ENCODE measurements at regions not wholly inside any gene's neighbourhood (a gene's known extent, or its start where the extent isn't known, plus 50 kb on each side); places are given as distances from the start of the nearest gene placed in this dataset.

DNA sequence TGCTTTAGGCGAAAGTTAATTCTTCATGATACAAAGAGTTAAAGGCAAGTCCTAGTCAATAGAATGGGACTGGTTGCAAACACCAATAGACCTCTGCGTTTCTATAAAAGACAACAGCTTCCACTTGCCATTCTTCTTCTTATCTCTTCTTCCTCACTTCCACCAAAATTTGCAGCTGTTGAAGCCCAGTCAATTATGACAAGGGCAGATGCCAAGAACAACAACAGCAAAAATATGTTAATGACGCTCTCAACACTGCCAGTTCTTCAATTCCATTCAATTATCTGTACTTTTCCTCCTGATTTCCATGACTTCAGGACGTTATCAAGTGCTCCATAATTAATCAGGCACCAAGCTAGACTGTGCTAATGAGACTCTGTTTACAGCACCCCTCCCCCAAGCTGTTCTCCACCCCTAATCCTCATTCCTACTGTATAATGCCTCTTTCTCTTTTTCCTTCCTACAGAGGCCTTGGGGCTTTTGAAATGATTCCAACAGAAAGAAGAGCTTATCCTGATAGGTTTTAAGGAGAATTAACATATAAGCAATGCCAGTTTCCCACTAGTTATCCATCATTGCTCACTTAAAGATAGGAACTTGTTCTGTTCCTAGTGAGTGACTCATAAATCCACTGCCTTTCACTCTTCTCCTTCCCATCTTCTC is 1160.5 kb downstream of the IGSF11 start:
- Histone ChIP-seq H3K36me3 (ENCODE audit: control insufficient read depth in 2 of 3, insufficient read depth in 3 of 3, low read length in 3 of 3) (no peaks in the 10 kb centered on the region), H3K9me3 (ENCODE audit: control insufficient read depth in 2 of 3, low read length in 3 of 3) (no peaks in the 10 kb centered on the region), H3K4me1 (ENCODE audit: control insufficient read depth in 2 of 2, insufficient read depth in 2 of 2, low read length in 2 of 2) (no peaks in the 10 kb centered on the region), H3K27me3 (ENCODE audit: control insufficient read depth in 2 of 2, insufficient read depth in 2 of 2, low read length in 2 of 2) (no peaks in the 10 kb centered on the region), H3K4me3 (ENCODE audit: low read length) (no peak overlapping the region), H3K27ac (ENCODE audit: low read depth, low read length) (no peak overlapping the region)
- no peaks in the 10 kb centered on the region for H3K27me3 Mint-ChIP-seq
- CTCF ChIA-PET: no interaction called here
- no peak for ATAC-seq
- no peak for DNase-seq
- H3K4me3 Mint-ChIP-seq: no peak overlapping the region
- intact Hi-C loops (cut with micrococcal nuclease): no loop called here
- no peaks in the 10 kb centered on the region for H3K4me1 Mint-ChIP-seq
- POLR2A ChIA-PET: no interaction called here
- H3K27ac Mint-ChIP-seq: no peak overlapping the region
- no peaks in the 10 kb centered on the region for H3K36me3 Mint-ChIP-seq
- H3K9me3 Mint-ChIP-seq: peaks cover 0 to 12% (median 6%) of the 10 kb centered on the region in 11 donors

- Mint-ChIP-seq H3K4me3 (no peak overlapping the region), H3K27ac (no peak overlapping the region), H3K27me3 (no peaks in the 10 kb centered on the region), H3K9me3 (peaks cover 0 to 10% (median 6%) of the 10 kb centered on the region in 11 donors), H3K4me1 (no peaks in the 10 kb centered on the region), H3K36me3 (no peaks in the 10 kb centered on the region)
- ATAC-seq (no peak), DNase-seq (no peak)
- H3K4me1 ChIP-seq (ENCODE audit: control insufficient read depth in 2 of 2, insufficient read depth in 2 of 2, low read length in 2 of 2): no peaks in the 10 kb centered on the region
- no peak overlapping the region for H3K4me3 ChIP-seq (ENCODE audit: low read length)
- intact Hi-C loops (cut with micrococcal nuclease): no loop called here
- no peak overlapping the region for H3K27ac ChIP-seq (ENCODE audit: low read depth, low read length)
- H3K9me3 ChIP-seq (ENCODE audit: control insufficient read depth in 2 of 3, low read length in 3 of 3): no peaks in the 10 kb centered on the region
- no peaks in the 10 kb centered on the region for H3K27me3 ChIP-seq (ENCODE audit: control insufficient read depth in 2 of 2, insufficient read depth in 2 of 2, low read length in 2 of 2)
- H3K36me3 ChIP-seq (ENCODE audit: control insufficient read depth in 2 of 3, insufficient read depth in 3 of 3, low read length in 3 of 3): no peaks in the 10 kb centered on the region
- CTCF ChIA-PET: no interaction called here
- POLR2A ChIA-PET: no interaction called here
Measured at GRCh38 chr3:117874904-117875874, 1159.5 kb downstream of the IGSF11 start.

GRCh38 chr3:117875887-117876286 is 1158.8 kb downstream of the IGSF11 start:
- Histone ChIP-seq H3K27me3 (ENCODE audit: control insufficient read depth in 2 of 2, insufficient read depth in 2 of 2, low read length in 2 of 2) (no peaks in the 10 kb centered on the region), H3K4me1 (ENCODE audit: control insufficient read depth in 2 of 2, insufficient read depth in 2 of 2, low read length in 2 of 2) (no peaks in the 10 kb centered on the region), H3K4me3 (ENCODE audit: low read length) (no peak overlapping the region), H3K27ac (ENCODE audit: low read depth, low read length) (no peak overlapping the region), H3K9me3 (ENCODE audit: control insufficient read depth in 2 of 3, low read length in 3 of 3) (no peaks in the 10 kb centered on the region), H3K36me3 (ENCODE audit: control insufficient read depth in 2 of 3, insufficient read depth in 3 of 3, low read length in 3 of 3) (no peaks in the 10 kb centered on the region)
- Mint-ChIP-seq H3K4me3 (no peak overlapping the region), H3K27ac (no peak overlapping the region), H3K9me3 (peaks cover 0 to 16% (median 6%) of the 10 kb centered on the region in 11 donors), H3K36me3 (no peaks in the 10 kb centered on the region), H3K4me1 (no peaks in the 10 kb centered on the region), H3K27me3 (no peaks in the 10 kb centered on the region)
- intact Hi-C loops (cut with micrococcal nuclease): no loop called here
- DNase-seq: no peak
- no peak for ATAC-seq
- ChIA-PET POLR2A (no interaction called here), CTCF (no interaction called here)

GRCh38 chr3:117880638-117881037 is 1154.0 kb downstream of the IGSF11 start:
- Histone ChIP-seq H3K4me1 (ENCODE audit: control insufficient read depth in 2 of 2, insufficient read depth in 2 of 2, low read length in 2 of 2) (no peaks in the 10 kb centered on the region), H3K4me3 (ENCODE audit: low read length) (no peak overlapping the region), H3K36me3 (ENCODE audit: control insufficient read depth in 2 of 3, insufficient read depth in 3 of 3, low read length in 3 of 3) (no peaks in the 10 kb centered on the region), H3K27ac (ENCODE audit: low read depth, low read length) (no peak overlapping the region), H3K9me3 (ENCODE audit: control insufficient read depth in 2 of 3, low read length in 3 of 3) (no peaks in the 10 kb centered on the region), H3K27me3 (ENCODE audit: control insufficient read depth in 2 of 2, insufficient read depth in 2 of 2, low read length in 2 of 2) (no peaks in the 10 kb centered on the region)
- Mint-ChIP-seq H3K27ac (no peak overlapping the region), H3K9me3 (peaks cover 0 to 18% (median 6%) of the 10 kb centered on the region in 11 donors), H3K36me3 (peaks cover 0 to 4% (median 0%) of the 10 kb centered on the region in 5 donors), H3K4me3 (no peak overlapping the region), H3K27me3 (peaks cover 0 to 4% (median 0%) of the 10 kb centered on the region in 5 donors), H3K4me1 (no peaks in the 10 kb centered on the region)
- ChIA-PET CTCF (no interaction called here), POLR2A (no interaction called here)
- ATAC-seq: no peak
- DNase-seq: no peak
- intact Hi-C loops (cut with micrococcal nuclease): no loop called here

DNA sequence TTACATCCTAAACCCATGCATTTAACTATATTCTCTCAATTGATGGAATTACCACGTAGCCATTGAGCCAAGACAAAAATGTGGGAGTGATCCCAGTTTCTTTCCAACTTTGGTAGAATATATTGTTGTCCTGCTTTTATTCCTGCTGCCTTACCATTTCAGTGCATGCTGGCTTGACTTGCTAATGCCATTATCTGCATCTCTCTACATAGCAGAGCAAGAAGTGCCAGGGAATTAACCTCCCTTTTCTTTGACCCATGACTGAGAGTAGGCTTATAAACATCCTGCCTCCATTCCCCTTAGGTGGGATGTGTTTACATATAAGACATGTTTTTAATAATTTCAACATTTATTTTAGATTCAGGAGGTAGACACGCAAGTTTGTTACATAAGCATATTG is 1153.4 kb downstream of the IGSF11 start:
- Histone ChIP-seq H3K27me3 (ENCODE audit: control insufficient read depth in 2 of 2, insufficient read depth in 2 of 2, low read length in 2 of 2) (no peaks in the 10 kb centered on the region), H3K36me3 (ENCODE audit: control insufficient read depth in 2 of 3, insufficient read depth in 3 of 3, low read length in 3 of 3) (no peaks in the 10 kb centered on the region), H3K4me3 (ENCODE audit: low read length) (no peak overlapping the region), H3K9me3 (ENCODE audit: control insufficient read depth in 2 of 3, low read length in 3 of 3) (no peaks in the 10 kb centered on the region), H3K27ac (ENCODE audit: low read depth, low read length) (no peak overlapping the region), H3K4me1 (ENCODE audit: control insufficient read depth in 2 of 2, insufficient read depth in 2 of 2, low read length in 2 of 2) (no peaks in the 10 kb centered on the region)
- intact Hi-C loops (cut with micrococcal nuclease): no loop called here
- CTCF ChIA-PET: no interaction called here
- Mint-ChIP-seq H3K4me1 (no peaks in the 10 kb centered on the region), H3K9me3 (peaks cover 0 to 18% (median 6%) of the 10 kb centered on the region in 11 donors), H3K27me3 (peaks cover 0 to 4% (median 0%) of the 10 kb centered on the region in 5 donors), H3K27ac (no peak overlapping the region), H3K4me3 (no peak overlapping the region), H3K36me3 (peaks cover 0 to 4% (median 0%) of the 10 kb centered on the region in 5 donors)
- DNase-seq: no peak
- POLR2A ChIA-PET: no interaction called here
- ATAC-seq: no peak

DNA sequence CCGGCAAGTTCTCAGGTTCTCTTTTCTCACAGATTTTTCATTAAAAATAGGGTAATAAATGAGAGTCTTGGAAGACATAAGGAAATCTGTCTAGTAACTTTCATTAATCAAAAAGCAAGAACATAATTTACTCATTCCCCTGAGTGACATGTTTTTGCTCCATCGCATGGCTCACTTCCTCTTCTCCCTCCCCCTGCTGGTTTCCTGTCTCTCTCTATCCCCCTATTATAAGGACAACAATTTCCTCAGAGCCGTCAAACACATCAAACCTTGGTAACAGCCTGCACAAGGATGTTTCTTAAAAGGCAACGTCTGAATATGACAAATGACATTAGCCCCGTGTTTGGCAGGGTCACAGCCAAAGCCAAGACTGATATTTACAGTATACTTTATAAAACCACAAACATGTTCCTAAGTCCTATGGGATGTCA is 1149.6 kb downstream of the IGSF11 start:
- CTCF ChIA-PET: no interaction called here
- H3K27me3 Mint-ChIP-seq: peaks cover 0 to 4% (median 0%) of the 10 kb centered on the region in 5 donors
- peaks cover 0 to 4% (median 0%) of the 10 kb centered on the region in 5 donors for H3K36me3 Mint-ChIP-seq

More for the DNA sequence above, 1149.6 kb downstream of the IGSF11 start:
- Histone ChIP-seq H3K36me3 (ENCODE audit: control insufficient read depth in 2 of 3, insufficient read depth in 3 of 3, low read length in 3 of 3) (no peaks in the 10 kb centered on the region), H3K4me1 (ENCODE audit: control insufficient read depth in 2 of 2, insufficient read depth in 2 of 2, low read length in 2 of 2) (no peaks in the 10 kb centered on the region), H3K27me3 (ENCODE audit: control insufficient read depth in 2 of 2, insufficient read depth in 2 of 2, low read length in 2 of 2) (no peaks in the 10 kb centered on the region), H3K9me3 (ENCODE audit: control insufficient read depth in 2 of 3, low read length in 3 of 3) (no peaks in the 10 kb centered on the region), H3K27ac (ENCODE audit: low read depth, low read length) (no peak overlapping the region), H3K4me3 (ENCODE audit: low read length) (no peak overlapping the region)
- intact Hi-C loops (cut with micrococcal nuclease): no loop called here
- DNase-seq: no peak
- POLR2A ChIA-PET: no interaction called here
- Mint-ChIP-seq H3K9me3 (peaks cover 0 to 27% (median 4%) of the 10 kb centered on the region in 11 donors), H3K27ac (no peak overlapping the region), H3K4me3 (no peak overlapping the region), H3K4me1 (no peaks in the 10 kb centered on the region)
- no peak for ATAC-seq

Data from naive thymus-derived CD4-positive, alpha-beta T cell (primary cell).